Stimulated activated CD4-positive, alpha-beta T cell treated with anti-CD3 and anti-CD28 coated beads, Interleukin-15, amount 100 ng/mL, for 1 hour (primary cell): ENCODE measurements at regions not wholly inside any gene's neighbourhood (a gene's known extent, or its start where the extent isn't known, plus 50 kb on each side); places are given as distances from the start of the nearest gene placed in this dataset.
"Not testable (repeated sequence)": the region's sequence is repeated elsewhere in the genome, so short reads cannot be mapped to it uniquely, and the experiment has no call there.

Experiments
- DNase-seq, 2 donors: peaks; one replicate each; pipeline ENCODE4 v3.0.0-alpha.2; 2020; ENCODE audit warnings: low read depth in 1 of 2, low spot score in 1 of 2

DNA sequence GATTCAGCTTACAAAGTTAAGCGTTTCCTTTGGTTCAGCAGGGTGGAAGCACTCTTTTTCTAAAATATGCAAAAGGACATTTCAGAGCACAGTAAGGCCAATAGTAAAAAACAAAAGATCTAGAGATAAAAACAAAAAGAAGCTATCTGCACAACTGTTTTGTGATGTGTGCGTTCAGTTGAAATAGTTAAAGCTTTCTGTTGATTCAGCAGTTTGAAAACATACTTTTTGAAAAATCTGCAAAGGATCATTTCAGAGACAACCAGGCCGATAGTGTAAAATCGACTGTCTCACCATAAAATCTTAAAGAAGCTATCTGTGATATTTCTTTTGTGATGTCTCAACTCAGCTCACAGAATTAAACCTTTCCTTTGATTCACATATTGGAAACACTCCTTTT lies 300.0 kb upstream of the ALG10B start:
- no peak for DNase-seq

GRCh38 chr12:38025916-38026315 lies 290.7 kb upstream of the ALG10B start:
- no peak for DNase-seq

DNA sequence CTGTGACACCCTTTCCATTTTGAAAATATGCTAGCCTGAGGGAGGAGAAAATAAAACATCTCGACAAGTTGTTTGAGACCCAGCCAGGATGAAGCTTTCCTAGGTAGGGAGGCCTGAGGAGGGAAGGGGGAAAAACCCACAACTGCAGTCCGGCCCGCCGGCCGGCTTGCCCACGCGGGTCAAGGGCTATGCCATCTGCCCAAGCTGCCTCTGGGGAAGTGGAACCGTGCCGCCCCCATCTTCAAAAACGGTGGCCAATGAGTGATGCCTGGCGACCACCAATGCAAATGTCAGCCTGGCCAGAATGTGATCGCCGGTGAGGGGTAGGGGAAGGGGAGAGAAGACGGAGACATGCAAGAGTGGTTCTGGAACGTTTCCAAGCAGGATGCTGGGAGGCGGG lies 263.5 kb upstream of the ALG10B start:
- DNase-seq = no peak

DNA sequence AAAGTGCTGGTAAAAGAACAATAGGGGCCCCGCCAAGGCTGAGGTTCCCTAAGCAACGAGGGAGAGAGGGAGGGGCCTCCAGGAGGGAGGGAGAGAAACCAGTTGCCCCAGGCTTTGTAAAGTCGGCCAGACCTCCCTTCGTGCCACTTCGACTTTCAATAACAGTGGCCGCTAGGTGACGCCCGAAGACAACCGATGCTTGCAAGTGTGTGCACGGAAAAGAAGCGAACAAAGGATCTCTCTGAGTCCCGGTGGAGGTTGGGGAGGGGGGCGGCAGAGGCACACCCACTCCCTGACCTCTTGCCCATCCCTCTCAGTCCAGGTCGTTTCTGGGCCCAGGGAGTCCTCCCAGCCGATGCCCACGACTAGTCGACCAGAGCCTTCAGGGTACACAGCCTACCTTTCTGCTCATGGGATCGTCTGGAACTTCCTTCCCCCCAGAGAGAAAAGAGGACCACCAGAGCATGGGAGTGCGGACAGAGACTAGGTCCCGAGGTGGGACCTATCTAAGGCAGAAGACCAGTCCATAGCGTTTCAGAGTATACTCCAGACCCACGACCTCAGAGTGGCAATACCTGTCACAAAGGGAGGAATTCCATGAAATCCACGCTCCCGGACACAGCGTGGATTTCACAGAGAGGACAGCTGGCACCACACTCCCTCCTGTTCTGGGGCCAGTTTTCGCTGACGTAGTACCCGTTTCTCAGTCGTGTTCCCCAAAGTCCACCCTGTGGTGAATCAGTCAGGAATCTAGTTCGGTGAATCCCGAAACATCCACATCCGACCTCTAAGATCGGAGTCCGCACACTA lies 262.7 kb upstream of the ALG10B start:
- DNase-seq = no peak

DNA sequence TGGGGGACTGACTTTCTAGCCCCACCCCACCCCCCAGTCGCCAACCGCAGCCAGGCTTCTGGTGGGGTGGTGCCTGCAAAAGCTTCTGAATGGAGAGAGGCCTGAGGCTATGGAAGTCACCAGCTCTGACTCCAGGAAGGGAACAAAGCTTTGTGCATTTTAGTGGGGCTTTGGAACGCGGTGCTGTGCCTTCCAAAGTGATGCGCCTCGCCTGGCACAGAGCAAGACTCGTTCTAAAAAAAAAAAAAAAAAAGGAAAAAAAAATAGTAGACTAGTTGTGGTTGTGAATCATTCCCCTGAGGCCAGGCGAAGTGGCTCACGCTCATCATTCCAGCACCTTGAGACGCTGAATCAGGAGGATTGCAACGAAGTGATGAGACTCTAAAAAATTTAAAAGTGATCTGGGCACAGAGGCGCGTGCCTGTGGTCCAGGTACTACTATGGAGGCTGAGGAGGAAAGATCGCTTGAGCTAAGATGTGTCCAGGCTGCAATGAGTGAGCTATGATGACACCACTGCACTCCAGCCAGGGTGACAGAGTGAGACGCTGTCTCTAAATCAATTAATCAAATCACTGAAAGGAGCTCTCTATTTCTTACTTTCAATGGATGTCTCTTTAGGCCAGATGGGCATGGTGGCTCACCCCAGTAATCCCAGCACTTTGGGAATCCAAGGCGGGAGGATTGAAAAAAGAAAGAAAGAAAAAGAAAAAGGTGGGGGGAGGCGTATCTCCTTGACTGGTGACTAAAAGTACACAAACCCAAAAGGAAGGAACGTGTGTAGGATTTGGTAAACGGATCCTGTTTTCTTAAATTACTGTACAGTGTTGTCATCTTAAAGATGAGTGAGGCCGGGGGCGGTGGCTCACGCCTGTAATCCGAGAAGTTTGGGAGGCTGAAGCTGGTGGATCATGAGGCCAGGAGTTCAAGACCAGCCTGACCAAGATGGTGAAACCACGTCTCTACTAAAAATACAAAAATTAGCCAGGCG lies 259.6 kb upstream of the ALG10B start:
- no peak for DNase-seq

- DNase-seq = no peak
These were observed 216.9 kb upstream of the ALG10B start for GRCh38 chr12:38099686-38100085.

DNA sequence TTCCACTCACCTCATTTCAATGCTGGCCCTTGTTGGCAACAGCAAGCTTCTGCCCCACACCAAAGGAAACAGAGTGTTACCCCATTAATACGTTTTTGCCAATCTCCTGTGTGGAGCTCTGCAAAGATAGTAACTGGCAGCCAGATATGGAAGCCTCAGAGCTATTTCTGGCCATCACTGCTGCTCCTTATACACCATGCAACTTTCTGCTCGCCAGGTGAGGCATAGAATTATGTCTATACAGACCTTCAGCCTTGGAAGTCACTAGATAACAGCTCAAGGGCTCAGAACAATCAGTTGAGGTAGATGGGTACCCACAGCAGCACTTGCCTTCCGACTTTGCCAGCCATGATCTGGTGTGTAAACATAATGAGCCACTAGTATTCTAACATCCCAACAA lies 214.8 kb upstream of the ALG10B start:
- no peak for DNase-seq

- DNase-seq = no peak
These were observed 214.4 kb upstream of the ALG10B start for GRCh38 chr12:38102197-38102596.

DNA sequence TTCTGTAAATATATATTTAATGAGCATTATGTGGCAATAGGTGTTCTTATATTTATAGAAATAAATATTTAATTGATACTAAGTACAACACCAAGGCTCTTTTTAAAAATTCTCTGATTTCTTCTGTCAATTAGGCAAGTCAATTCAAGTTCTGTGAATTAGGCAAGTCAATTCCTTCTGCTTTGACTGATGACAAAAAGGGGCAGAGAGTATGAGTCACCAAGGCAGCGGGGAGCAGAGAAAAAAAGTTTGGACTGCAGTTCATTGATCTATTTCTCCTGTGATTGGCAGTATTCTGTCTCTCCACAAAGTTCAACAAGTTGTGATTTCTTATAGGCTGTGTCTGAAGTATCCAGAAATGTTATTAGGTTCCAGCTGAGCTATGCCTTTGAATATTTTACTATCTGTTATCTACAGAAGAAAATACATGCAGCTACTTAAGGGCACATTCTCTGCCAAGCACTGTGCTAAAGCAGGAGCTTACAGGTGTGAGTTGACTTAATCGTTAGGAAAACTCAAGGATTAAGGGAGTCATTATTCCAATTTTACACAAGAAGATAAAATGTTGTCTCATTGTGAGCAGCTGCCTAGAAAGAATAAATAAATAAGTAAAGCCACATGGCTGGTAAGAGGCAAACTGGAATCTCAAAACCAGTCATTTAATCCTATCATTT lies 206.4 kb upstream of the ALG10B start:
- no peak for DNase-seq

GRCh38 chr12:38113991-38114390 lies 202.6 kb upstream of the ALG10B start:
- DNase-seq = no peak

DNA sequence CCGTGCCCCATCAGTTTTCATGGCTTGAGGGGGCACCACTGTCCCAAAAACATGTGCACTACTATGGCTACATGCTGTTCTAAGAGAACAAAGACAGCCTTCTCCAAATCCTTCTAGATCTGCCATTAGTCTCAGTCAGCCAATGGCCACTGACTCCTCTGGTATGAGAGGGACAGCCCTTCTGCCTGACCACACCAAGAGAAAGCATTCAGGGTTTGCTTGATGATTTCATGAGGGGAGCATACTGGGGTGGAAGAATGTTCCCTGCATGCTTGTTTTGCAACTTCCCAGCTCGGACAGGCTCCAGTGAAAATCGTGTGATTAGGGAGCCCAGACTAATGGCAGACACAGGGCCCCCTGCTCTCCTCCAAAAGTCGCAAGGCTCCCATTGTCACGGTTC lies 199.6 kb upstream of the ALG10B start:
- DNase-seq = no peak

- no peak for DNase-seq
These were observed 197.9 kb upstream of the ALG10B start for GRCh38 chr12:38118632-38119031.

GRCh38 chr12:38120438-38120837 lies 196.1 kb upstream of the ALG10B start:
- no peak for DNase-seq

DNA sequence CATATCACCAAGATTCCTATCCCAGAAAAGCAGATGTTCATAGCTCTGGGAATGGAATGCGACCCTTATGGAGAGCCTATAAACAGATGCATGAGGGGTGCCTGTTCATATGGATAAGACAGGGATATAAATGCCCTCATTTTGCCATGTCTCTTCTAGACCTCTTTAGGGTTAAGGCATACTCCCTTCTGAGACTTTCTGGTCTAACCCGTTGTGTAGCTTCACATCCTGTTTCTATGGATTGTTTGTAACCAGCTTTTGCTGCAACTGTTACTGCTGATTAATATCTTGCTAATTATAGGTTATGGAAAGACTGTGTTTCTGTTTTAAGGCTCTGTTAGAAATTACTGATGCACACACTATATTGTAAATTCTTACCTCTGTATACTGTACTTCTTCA lies 193.5 kb upstream of the ALG10B start:
- DNase-seq = not testable (repeated sequence)

- no peak for DNase-seq
These were observed 192.9 kb upstream of the ALG10B start for GRCh38 chr12:38123566-38124246.

- DNase-seq = no peak
These were observed 192.1 kb upstream of the ALG10B start for GRCh38 chr12:38124247-38125012.

- no peak for DNase-seq
These were observed 184.4 kb upstream of the ALG10B start for GRCh38 chr12:38132139-38132538.

DNA sequence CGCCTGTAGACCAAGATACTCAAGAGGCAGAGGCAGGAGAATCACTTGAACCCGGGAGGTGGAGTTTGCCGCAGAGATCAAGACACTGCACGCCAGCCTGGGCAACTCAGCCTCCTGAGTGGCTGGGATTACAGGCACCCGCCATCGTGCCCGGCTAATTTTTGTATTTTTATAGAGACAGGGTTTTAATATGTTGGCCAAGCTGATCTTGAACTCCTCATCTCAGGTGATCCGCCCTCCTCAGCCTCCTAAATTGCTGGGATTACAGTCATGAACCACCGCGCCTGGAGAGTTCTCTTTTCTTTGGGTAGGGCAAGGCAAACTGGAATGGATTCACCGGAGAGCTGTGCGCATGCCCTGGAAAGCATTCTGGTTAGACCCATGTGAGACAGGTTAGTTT lies 179.3 kb upstream of the ALG10B start:
- no peak for DNase-seq

DNA sequence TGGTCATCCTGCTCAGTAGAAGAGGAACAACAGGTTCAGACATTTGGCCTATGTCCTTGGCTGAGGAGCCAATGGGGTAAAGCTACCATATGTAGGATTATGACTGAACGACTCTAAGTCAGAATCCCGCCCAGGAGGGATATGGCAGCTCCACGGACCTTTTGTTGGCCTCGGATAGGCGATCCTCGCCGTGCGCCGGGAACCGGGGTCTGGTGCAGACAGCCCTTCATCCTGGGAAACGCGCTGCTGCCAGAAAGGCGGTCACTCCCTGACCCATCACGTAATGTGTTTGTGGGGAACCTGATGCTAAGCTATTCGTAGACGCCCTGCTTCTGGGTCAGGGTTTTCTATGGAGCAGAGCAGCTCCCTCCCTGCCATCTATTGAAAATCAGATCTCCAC lies 178.9 kb upstream of the ALG10B start:
- DNase-seq = no peak
